ENCODE measurements at regions not wholly inside any gene's neighbourhood (a gene's known extent, or its start where the extent isn't known, plus 50 kb on each side); places are given as distances from the start of the nearest gene placed in this dataset.

GRCh38 chr20:63116412-63117106, 99.4 kb downstream of the YTHDF1 start (continued):
- TF ChIP-seq AR (CRISPR knock-in tag; IDR thresholded peaks at IDR 0.05) (no peak), HMGA2 (CRISPR knock-in tag; IDR thresholded peaks at IDR 0.05) (no peak), SMAD3 (CRISPR knock-in tag; IDR thresholded peaks at IDR 0.05; ENCODE audit: borderline replicate concordance) (peak; percentile 83; the same call in 1 of the 2 replicates), GRHL2 (CRISPR knock-in tag; IDR thresholded peaks at IDR 0.05; ENCODE audit: insufficient replicate concordance, severe bottlenecking) (no peak), ZNF219 (CRISPR knock-in tag; IDR thresholded peaks at IDR 0.05; ENCODE audit: borderline replicate concordance) (no peak), USF2 (CRISPR knock-in tag; IDR thresholded peaks at IDR 0.05) (peak; percentile 29; the same call in 1 of the 2 replicates), NR2C2 (CRISPR knock-in tag; IDR thresholded peaks at IDR 0.05) (no peak), NR3C1 (CRISPR knock-in tag; conservative IDR thresholded peaks at IDR 0.05; ENCODE audit: low read depth) (peak; percentile 81; the same call in 1 of the 2 replicates), FOXK1 (CRISPR knock-in tag; IDR thresholded peaks at IDR 0.05) (peak; percentile 67; the same call in 1 of the 2 replicates), KAT7 (CRISPR knock-in tag; IDR thresholded peaks at IDR 0.05; ENCODE audit: borderline replicate concordance) (0 out of 2 replicates have a peak, but pooled peaks have one; percentile 66), TEAD4 (CRISPR knock-in tag; IDR thresholded peaks at IDR 0.05) (no peak), NFYB (CRISPR knock-in tag; conservative IDR thresholded peaks at IDR 0.05; ENCODE audit: low read depth) (peak; percentile 18; the same call in 1 of the 2 replicates), ERG (CRISPR knock-in tag; IDR thresholded peaks at IDR 0.05) (no peak), PREB (CRISPR knock-in tag; IDR thresholded peaks at IDR 0.05; ENCODE audit: borderline replicate concordance) (peak; percentile 82)

GRCh38 chr20:63115651-63116411, 100.1 kb downstream of the YTHDF1 start:
- peaks cover 10% of the 10 kb centered on the region for H3K9me3 Mint-ChIP-seq
- no peaks in the 10 kb centered on the region for H3K36me3 Mint-ChIP-seq
- POLR2A ChIA-PET: no interaction called here
- ATAC-seq (no peak), DNase-seq (ENCODE audit: low spot score) (no peak)
- no peak overlapping the region for H3K4me3 Mint-ChIP-seq
- CTCF ChIA-PET: interaction anchor here (0.6 to 1.6 kb wide), 3 partner anchors 13 to 107 kb away, joined by 3 to 4 read pairs (median 4); no protein-coding TSS in a partner anchor
- no peaks in the 10 kb centered on the region for H3K4me1 Mint-ChIP-seq
- H3K27ac Mint-ChIP-seq: no peak overlapping the region
- peaks cover 33% of the 10 kb centered on the region for H3K27me3 Mint-ChIP-seq (ENCODE audit: low read depth)
- TF ChIP-seq ATF2 (CRISPR knock-in tag; IDR thresholded peaks at IDR 0.05; ENCODE audit: borderline replicate concordance, low read depth) (no peak), TEAD1 (CRISPR knock-in tag; IDR thresholded peaks at IDR 0.05) (no peak), ZNF423 (CRISPR knock-in tag; IDR thresholded peaks at IDR 0.05) (no peak), PRDM15 (CRISPR knock-in tag; IDR thresholded peaks at IDR 0.05) (no peak), ETV6 (CRISPR knock-in tag; IDR thresholded peaks at IDR 0.05) (no peak), ZSCAN18 (CRISPR knock-in tag; IDR thresholded peaks at IDR 0.05) (no peak), ATF1 (CRISPR knock-in tag; IDR thresholded peaks at IDR 0.05) (no peak), FOXJ3 (CRISPR knock-in tag; IDR thresholded peaks at IDR 0.05; ENCODE audit: borderline replicate concordance) (no peak)

All from WTC11 (cell line).